GM23338 (cell line): ENCODE measurements at regions not wholly inside any gene's neighbourhood (a gene's known extent, or its start where the extent isn't known, plus 50 kb on each side); places are given as distances from the start of the nearest gene placed in this dataset.

Experiments used
- ATAC-seq: fragments of 200-7000 bp; cut with Tn5 transposase; 3 replicates; pipeline ENCODE4 v1.9.1; 2020
- DNase-seq: peaks from one replicate; pipeline ENCODE4 v3.0.0-alpha.2; 2015; ENCODE audit warnings: low spot score
- H2AFZ ChIP-seq: fragments of 200-600 bp; sonication (generic); 2 replicates; pipeline ENCODE4 v1.8.0; 2016; ENCODE audit warnings: antibody characterized with exemption, mild to moderate bottlenecking, moderate library complexity
- H3F3A ChIP-seq: fragments of 200-600 bp; sonication (generic); replicated peaks from 2 replicates; pipeline ENCODE4 v1.8.0; 2017; ENCODE audit warnings: antibody characterized with exemption, mixed run types, low read depth
- H3K27ac ChIP-seq: fragments of 200-600 bp; sonication (generic); 2 replicates; pipeline ENCODE4 v1.6.1; 2016; ENCODE audit warnings: low read depth
- H3K27me3 ChIP-seq: fragments of 200-600 bp; sonication (generic); 2 replicates; pipeline ENCODE4 v1.8.0; 2016; ENCODE audit warnings: mild to moderate bottlenecking, mixed run types, moderate library complexity; ENCODE audit not compliant: insufficient read depth
- H3K36me3 ChIP-seq: fragments of 200-600 bp; sonication (generic); 2 replicates; pipeline ENCODE4 v1.8.0; 2016; ENCODE audit warnings: mild to moderate bottlenecking; ENCODE audit not compliant: insufficient read depth
- H3K4me1 ChIP-seq: fragments of 200-600 bp; sonication (generic); 2 replicates; pipeline ENCODE4 v1.8.0; 2016; ENCODE audit warnings: mild to moderate bottlenecking, moderate library complexity; ENCODE audit not compliant: insufficient read depth
- H3K4me2 ChIP-seq: fragments of 200-600 bp; sonication (generic); 2 replicates; pipeline ENCODE4 v1.7.1; 2017; ENCODE audit warnings: mixed run types
- H3K4me3 ChIP-seq: fragments of 200-600 bp; sonication (generic); 2 replicates; pipeline ENCODE4 v1.6.1; 2016; ENCODE audit warnings: mixed run types
- H3K79me2 ChIP-seq: fragments of 200-600 bp; sonication (generic); replicated peaks from 2 replicates; pipeline ENCODE4 v1.8.0; 2017; ENCODE audit warnings: mild to moderate bottlenecking; ENCODE audit not compliant: insufficient read depth
- H3K9me2 ChIP-seq: fragments of 200-600 bp; sonication (generic); 2 replicates; pipeline ENCODE4 v1.8.0; 2017; ENCODE audit not compliant: insufficient read depth
- H4K20me1 ChIP-seq: fragments of 200-600 bp; sonication (generic); replicated peaks from 2 replicates; pipeline ENCODE4 v1.8.0; 2017; ENCODE audit warnings: mild to moderate bottlenecking; ENCODE audit not compliant: insufficient read depth
- H3K27ac Mint-ChIP-seq: 2 replicates; pipeline ENCODE4 v1.8.0; 2020; ENCODE audit warnings: inconsistent platforms, mild to moderate bottlenecking, moderate library complexity, mixed read lengths
- H3K27me3 Mint-ChIP-seq: 3 replicates; pipeline ENCODE4 v1.8.0; 2022; ENCODE audit warnings: low read depth, mild to moderate bottlenecking, moderate library complexity, mixed read lengths, inconsistent platforms; ENCODE audit not compliant: insufficient read depth, poor library complexity
- H3K36me3 Mint-ChIP-seq: 3 replicates; pipeline ENCODE4 v1.8.0; 2021; ENCODE audit warnings: low read depth, mild to moderate bottlenecking, inconsistent platforms, moderate library complexity, mixed read lengths
- H3K4me1 Mint-ChIP-seq: 3 replicates; pipeline ENCODE4 v1.8.0; 2020; ENCODE audit warnings: mild to moderate bottlenecking, inconsistent platforms, mixed read lengths
- H3K4me3 Mint-ChIP-seq: 3 replicates; pipeline ENCODE4 v1.8.0; 2021; ENCODE audit warnings: moderate library complexity, mild to moderate bottlenecking, inconsistent platforms, mixed read lengths
- H3K9me3 Mint-ChIP-seq: 3 replicates; pipeline ENCODE4 v1.8.0; 2020; ENCODE audit warnings: moderate library complexity, mild to moderate bottlenecking, inconsistent platforms, mixed read lengths
- CREB1 ChIP-seq: fragments of 250-450 bp; sonication (Bioruptor Pico); IDR thresholded peaks from 2 replicates; pipeline ENCODE4 v1.5.0; 2020; ENCODE audit warnings: low read depth, mild to moderate bottlenecking, moderate library complexity
- CTCF ChIP-seq, 2 experiments: fragments of 200-600 bp in 1 of 2; sonication (generic) in 1 of 2; conservative IDR thresholded peaks; 2 replicates each; pipeline versions ENCODE4 v1.5.1 to v1.6.1; 2016 to 2017; ENCODE audit warnings: antibody characterized with exemption in 2 of 2, low read depth in 2 of 2, mild to moderate bottlenecking in 2 of 2, moderate library complexity in 1 of 2
- ETS1 ChIP-seq: IDR thresholded peaks from 2 replicates; pipeline ENCODE4 v1.6.1; 2016; ENCODE audit warnings: antibody characterized with exemption
- EZH2 ChIP-seq: fragments of 200-600 bp; sonication (generic); IDR thresholded peaks from one replicate; pipeline ENCODE4 v1.8.0; 2017; ENCODE audit warnings: antibody characterized with exemption, mild to moderate bottlenecking, low read depth; ENCODE audit not compliant: unreplicated experiment
- EZH2phosphoT487 ChIP-seq: fragments of 200-600 bp; sonication (generic); IDR thresholded peaks from one replicate; pipeline ENCODE4 v1.8.1; 2018; ENCODE audit warnings: antibody characterized with exemption; ENCODE audit not compliant: unreplicated experiment
- NANOG ChIP-seq: IDR thresholded peaks from 2 replicates; pipeline ENCODE4 v1.6.1; 2016; ENCODE audit warnings: antibody characterized with exemption, borderline replicate concordance
- REST ChIP-seq: IDR thresholded peaks from one replicate; pipeline ENCODE4 v1.6.1; 2018; ENCODE audit warnings: antibody characterized with exemption; ENCODE audit not compliant: unreplicated experiment
- STAT1 ChIP-seq: IDR thresholded peaks from one replicate; pipeline ENCODE4 v1.6.1; 2016; ENCODE audit warnings: antibody characterized with exemption; ENCODE audit not compliant: unreplicated experiment
- ZNF114 ChIP-seq: fragments of 250-450 bp; sonication (Bioruptor Pico); IDR thresholded peaks from 2 replicates; pipeline ENCODE4 v1.5.0; 2020; ENCODE audit warnings: mild to moderate bottlenecking, moderate library complexity
- ZNF331 ChIP-seq: fragments of 250-450 bp; sonication (Bioruptor Pico); IDR thresholded peaks from 2 replicates; pipeline ENCODE4 v1.5.0; 2020; ENCODE audit warnings: low read depth, mild to moderate bottlenecking, moderate library complexity
- ZNF462 ChIP-seq: fragments of 250-450 bp; sonication (Bioruptor Pico); IDR thresholded peaks from 2 replicates; pipeline ENCODE4 v1.5.0; 2020; ENCODE audit warnings: mild to moderate bottlenecking, moderate library complexity

- Histone ChIP-seq H3K4me3 (no peak overlapping the region), H2AFZ (no peak overlapping the region), H3K27me3 (no peaks in the 10 kb centered on the region), H3K79me2 (no peaks in the 10 kb centered on the region), H3K4me1 (peaks cover 28% of the 10 kb centered on the region), H3K4me2 (no peak overlapping the region), H3K9me2 (no peaks in the 10 kb centered on the region), H3F3A (no peaks in the 10 kb centered on the region), H3K36me3 (no peaks in the 10 kb centered on the region), H3K27ac (no peak overlapping the region), H4K20me1 (no peaks in the 10 kb centered on the region)
- Mint-ChIP-seq H3K4me3 (no peak overlapping the region), H3K27me3 (no peaks in the 10 kb centered on the region), H3K27ac (no peak overlapping the region), H3K4me1 (peaks cover 20% of the 10 kb centered on the region), H3K36me3 (no peaks in the 10 kb centered on the region), H3K9me3 (no peaks in the 10 kb centered on the region)
- TF ChIP-seq ETS1, result no peak
- no peak for TF ChIP-seq EZH2
- no peak for TF ChIP-seq CTCF (conservative IDR thresholded peaks at IDR 0.05; ENCODE audit: low read depth in 2 of 2)
- TF ChIP-seq ZNF114 (CRISPR knock-in tag), result no peak
- TF ChIP-seq STAT1, result no peak
- TF ChIP-seq ZNF331 (CRISPR knock-in tag), result no peak
- no peak for TF ChIP-seq CREB1 (CRISPR knock-in tag)
- no peak for TF ChIP-seq REST
- DNase-seq (no peak), ATAC-seq (no peak)
Measured at GRCh38 chr1:80529546-80529945, 1271.2 kb upstream of the ADGRL2 start.

GRCh38 chr1:80523861-80524260 lies 1276.9 kb upstream of the ADGRL2 start:
- H3K4me1 ChIP-seq, result no peaks in the 10 kb centered on the region
- no peak overlapping the region for H3K27ac Mint-ChIP-seq
- TF ChIP-seq ZNF462 (no peak), EZH2phosphoT487 (no peak), NANOG (no peak)

More at GRCh38 chr1:80523861-80524260, 1276.9 kb upstream of the ADGRL2 start:
- Histone ChIP-seq H3K36me3 (no peaks in the 10 kb centered on the region), H3K27ac (no peak overlapping the region), H2AFZ (no peak overlapping the region), H3K27me3 (no peaks in the 10 kb centered on the region), H3K79me2 (no peaks in the 10 kb centered on the region), H3K4me3 (no peak overlapping the region), H3K9me2 (no peaks in the 10 kb centered on the region), H3K4me2 (no peak overlapping the region), H3F3A (no peaks in the 10 kb centered on the region), H4K20me1 (no peaks in the 10 kb centered on the region)
- Mint-ChIP-seq H3K9me3 (no peaks in the 10 kb centered on the region), H3K4me3 (no peak overlapping the region), H3K27me3 (no peaks in the 10 kb centered on the region), H3K4me1 (no peaks in the 10 kb centered on the region), H3K36me3 (no peaks in the 10 kb centered on the region)
- DNase-seq, result no peak
- no peak for ATAC-seq
